HG02610 (cell line): ENCODE measurements at regions not wholly inside any gene's neighbourhood (a gene's known extent, or its start where the extent isn't known, plus 50 kb on each side); places are given as distances from the start of the nearest gene placed in this dataset.

Experiments used
- ATAC-seq: cut with Tn5 transposase; IDR thresholded peaks from one replicate; pipeline ENCODE4 v1.9.1; 2021; ENCODE audit warnings: mild to moderate bottlenecking, moderate library complexity; ENCODE audit not compliant: unreplicated experiment

DNA sequence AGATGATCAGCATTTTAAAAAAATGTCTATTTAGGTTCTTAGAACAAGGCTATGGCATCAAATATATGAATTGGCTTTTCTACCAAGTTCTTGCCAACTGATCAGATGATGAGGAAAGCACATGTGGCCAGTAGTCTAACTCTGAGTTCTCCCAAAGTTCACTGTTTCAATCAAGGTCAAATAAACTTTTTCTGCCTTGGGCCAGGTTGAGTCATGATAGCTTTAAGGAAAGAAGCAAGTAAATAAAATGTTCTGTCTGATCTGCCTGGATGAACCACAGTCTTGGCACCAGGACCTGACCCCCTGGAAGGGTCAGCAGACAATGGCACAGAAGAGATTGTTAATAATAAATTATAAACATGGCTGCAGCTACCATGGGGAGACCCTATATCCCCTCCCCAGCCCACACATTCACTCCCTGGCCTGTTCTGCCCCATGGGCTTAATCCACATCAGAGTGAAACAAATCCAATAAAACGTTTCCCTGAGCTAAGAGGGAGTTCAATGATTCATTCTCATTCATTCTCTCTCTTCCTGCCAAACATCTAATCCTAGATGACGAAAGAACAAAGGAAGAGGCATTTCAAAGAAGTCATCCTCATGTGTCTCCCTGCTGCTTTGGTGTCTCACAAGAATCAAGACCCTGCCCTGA lies 661.6 kb downstream of the DHX35 start:
- no peak for ATAC-seq

GRCh38 chr20:39619271-39619785 lies 657.2 kb downstream of the DHX35 start:
- no peak for ATAC-seq

GRCh38 chr20:39611901-39612300 lies 649.8 kb downstream of the DHX35 start:
- no peak for ATAC-seq

GRCh38 chr20:39607141-39607540 lies 645.0 kb downstream of the DHX35 start:
- no peak for ATAC-seq

GRCh38 chr20:39605908-39606307 lies 643.8 kb downstream of the DHX35 start:
- no peak for ATAC-seq

- ATAC-seq, result no peak
Observed at GRCh38 chr20:39605361-39605760, 643.2 kb downstream of the DHX35 start.

GRCh38 chr20:39603219-39603618 lies 641.1 kb downstream of the DHX35 start:
- no peak for ATAC-seq

GRCh38 chr20:39602649-39603048 lies 640.5 kb downstream of the DHX35 start:
- ATAC-seq, result no peak

DNA sequence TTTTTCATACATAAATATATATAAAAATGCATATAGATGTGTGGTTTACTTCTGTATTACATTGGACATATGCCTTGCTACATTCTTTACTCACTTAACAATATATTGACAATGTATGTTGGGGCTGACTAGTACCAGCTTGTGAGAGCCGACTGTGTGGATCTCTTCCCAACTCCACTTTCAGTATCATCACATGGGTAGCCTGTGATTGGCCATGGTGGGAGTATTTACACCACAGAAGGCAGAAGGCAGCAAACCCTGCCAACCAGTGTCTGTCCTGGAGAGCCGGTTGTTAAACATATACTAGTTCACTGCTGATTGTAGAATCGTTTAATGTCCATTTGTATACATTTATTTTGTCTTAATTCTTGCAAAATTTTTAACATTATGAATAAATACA lies 638.7 kb downstream of the DHX35 start:
- ATAC-seq, result no peak

DNA sequence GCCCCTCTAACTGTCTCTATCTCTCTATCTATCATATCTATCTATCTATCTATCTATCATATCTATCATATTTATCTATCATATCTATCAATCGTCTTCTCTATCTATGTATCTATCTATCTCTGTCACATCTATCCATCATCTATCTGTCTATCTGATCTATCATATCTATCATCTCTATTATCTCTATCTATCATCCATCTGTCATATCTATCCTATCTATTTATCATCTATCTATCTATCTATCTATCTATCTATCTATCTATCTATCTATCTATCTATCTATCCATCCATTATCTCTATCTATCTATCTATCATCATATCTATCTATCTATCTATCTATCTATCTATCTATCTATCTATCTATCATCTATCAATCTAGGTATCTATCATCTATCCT lies 638.0 kb downstream of the DHX35 start:
- no peak for ATAC-seq

DNA sequence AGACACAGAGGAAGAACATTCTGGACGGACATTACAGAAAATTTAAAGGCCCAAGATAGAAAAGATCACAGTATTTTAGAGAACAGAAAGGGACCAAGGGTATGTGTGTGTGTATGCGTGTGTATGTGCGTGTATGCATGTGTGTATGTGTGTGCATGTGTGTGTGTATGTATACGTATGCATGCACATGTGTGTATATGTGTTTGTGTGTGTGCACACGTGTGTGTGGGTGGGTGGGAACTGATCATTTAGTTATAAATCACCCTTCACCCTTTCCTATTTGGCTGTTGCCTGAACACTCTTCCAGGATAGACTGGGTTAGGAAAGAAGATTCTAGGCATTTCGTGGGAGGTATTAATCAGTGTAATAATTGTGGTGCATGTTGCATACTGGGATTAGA lies 634.4 kb downstream of the DHX35 start:
- no peak for ATAC-seq

- ATAC-seq, result no peak
Observed at GRCh38 chr20:39592371-39592770, 630.2 kb downstream of the DHX35 start.

DNA sequence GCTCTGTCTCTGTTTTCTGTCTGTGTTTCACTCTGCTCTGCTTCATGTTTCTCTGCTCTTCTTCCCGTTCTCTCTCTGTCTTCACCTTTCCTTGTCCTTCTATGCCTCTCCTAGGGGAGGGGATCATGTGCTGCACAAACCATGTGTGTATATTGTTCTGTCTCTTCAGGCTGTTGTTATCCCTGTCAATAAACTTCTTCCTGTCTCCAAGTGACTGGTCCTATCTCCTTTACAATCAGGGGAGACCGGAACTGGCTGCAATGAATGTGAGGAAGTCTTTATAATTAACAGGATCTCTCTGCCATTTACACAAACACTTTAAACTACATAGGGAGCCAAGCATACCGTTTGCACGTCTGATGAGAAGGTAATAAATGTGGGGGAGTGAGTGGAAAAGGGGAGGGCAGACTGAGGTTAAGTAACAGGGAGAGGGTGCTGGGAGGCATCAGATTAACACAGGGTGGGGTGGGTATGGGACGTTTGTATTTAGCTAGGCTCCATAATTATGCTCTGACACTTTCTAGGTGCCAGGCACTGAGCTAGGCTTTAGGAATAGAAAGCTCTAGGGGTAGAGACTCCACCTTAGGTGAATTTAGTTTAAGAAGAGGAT lies 626.1 kb downstream of the DHX35 start:
- no peak for ATAC-seq

- ATAC-seq, result no peak
Observed at GRCh38 chr20:39581034-39581433, 618.9 kb downstream of the DHX35 start.

- no peak for ATAC-seq
Observed at GRCh38 chr20:39576771-39577170, 614.6 kb downstream of the DHX35 start.

GRCh38 chr20:39574061-39574460 lies 611.9 kb downstream of the DHX35 start:
- no peak for ATAC-seq

DNA sequence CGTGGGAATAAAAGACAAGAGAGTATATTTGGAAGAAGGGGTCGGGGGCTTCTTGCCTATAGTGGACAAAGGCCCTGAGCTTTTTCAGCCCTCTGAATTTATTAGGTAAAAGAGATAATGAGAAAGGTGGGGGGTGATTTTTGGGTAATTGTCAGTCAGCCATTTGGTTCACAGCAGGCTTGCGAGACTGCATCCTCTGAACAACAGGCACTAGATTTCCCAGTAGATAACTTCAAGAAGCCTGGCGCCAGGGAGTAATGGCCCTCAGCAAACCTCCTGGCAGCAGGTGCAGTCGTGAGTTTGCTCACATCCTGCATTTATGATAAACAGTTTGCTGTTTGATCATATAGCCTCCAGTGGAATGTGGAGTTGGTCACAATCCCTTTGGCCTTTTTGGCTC lies 609.0 kb downstream of the DHX35 start:
- ATAC-seq, result no peak

GRCh38 chr20:39568109-39568508 lies 606.0 kb downstream of the DHX35 start:
- ATAC-seq, result no peak

GRCh38 chr20:39563349-39563748 lies 601.2 kb downstream of the DHX35 start:
- ATAC-seq, result peak; percentile 79

GRCh38 chr20:39554341-39554740 lies 592.2 kb downstream of the DHX35 start:
- no peak for ATAC-seq

- no peak for ATAC-seq
Observed at GRCh38 chr20:39553120-39553519, 591.0 kb downstream of the DHX35 start.

GRCh38 chr20:39549733-39550132 lies 587.6 kb downstream of the DHX35 start:
- ATAC-seq, result no peak
